Keratinocyte (primary cell): ENCODE measurements at regions not wholly inside any gene's neighbourhood (a gene's known extent, or its start where the extent isn't known, plus 50 kb on each side); places are given as distances from the start of the nearest gene placed in this dataset.
"Not testable (repeated sequence)": the region's sequence is repeated elsewhere in the genome, so short reads cannot be mapped to it uniquely, and the experiment has no call there.

Experiments used
- DNase-seq: peaks from one replicate; pipeline ENCODE4 v3.0.0-alpha.2; 2011; ENCODE audit warnings: low read depth, missing footprints, low spot score
- FAIRE-seq: peaks from 2 replicates; lab custom pipeline; 2011; peaks lifted over from hg19 to GRCh38; lab: Jason Lieb, UNC
- H2AFZ ChIP-seq: 2 replicates; pipeline ENCODE4 v1.6.0; 2012; ENCODE audit warnings: low read length, control low read depth, inconsistent platforms; ENCODE audit not compliant: control insufficient read depth
- H3K27ac ChIP-seq: 2 replicates; pipeline ENCODE4 v1.5.1; 2011; ENCODE audit warnings: low read length; ENCODE audit not compliant: control insufficient read depth, insufficient read depth
- H3K27me3 ChIP-seq: 3 replicates; pipeline ENCODE4 v1.6.0; 2011; ENCODE audit warnings: low read length; ENCODE audit not compliant: control insufficient read depth, insufficient read depth; ENCODE audit errors: extremely low read depth
- H3K36me3 ChIP-seq, 2 experiments: 2 replicates in 1 of 2; 3 replicates in 1 of 2; pipeline ENCODE4 v1.5.1; 2011; ENCODE audit warnings: low read length in 2 of 2, mild to moderate bottlenecking in 1 of 2; ENCODE audit not compliant: control insufficient read depth in 2 of 2, insufficient read depth in 2 of 2; ENCODE audit errors: extremely low read depth in 1 of 2
- H3K4me1 ChIP-seq: 3 replicates; pipeline ENCODE4 v1.5.1; 2011; ENCODE audit warnings: low read length; ENCODE audit not compliant: control insufficient read depth, insufficient read depth; ENCODE audit errors: extremely low read depth
- H3K4me2 ChIP-seq: 3 replicates; pipeline ENCODE4 v1.6.0; 2011; ENCODE audit warnings: low read depth, low read length; ENCODE audit not compliant: control insufficient read depth, insufficient read depth; ENCODE audit errors: extremely low read depth
- H3K4me3 ChIP-seq, 3 experiments: fragments of 200-600 bp in 1 of 3; sonication (generic) in 1 of 3; 2 replicates in 2 of 3; 3 replicates in 1 of 3; pipeline ENCODE4 v1.5.1; 2011 to 2016; ENCODE audit warnings: low read length in 3 of 3, mild to moderate bottlenecking in 3 of 3, control low read depth in 2 of 3, inconsistent platforms in 1 of 3, low read depth in 1 of 3, mixed read lengths in 1 of 3, mixed run types in 1 of 3, moderate library complexity in 1 of 3; ENCODE audit not compliant: control insufficient read depth in 2 of 3, insufficient read depth in 2 of 3; ENCODE audit errors: extremely low read depth in 1 of 3
- H3K79me2 ChIP-seq: 2 replicates; pipeline ENCODE4 v1.6.0; 2012; ENCODE audit warnings: low read length; ENCODE audit not compliant: control insufficient read depth, insufficient read depth
- H3K9ac ChIP-seq: 3 replicates; pipeline ENCODE4 v1.6.0; 2011; ENCODE audit warnings: low read length; ENCODE audit not compliant: control insufficient read depth, insufficient read depth; ENCODE audit errors: extremely low read depth
- H3K9me1 ChIP-seq: 3 replicates; pipeline ENCODE4 v1.6.0; 2011; ENCODE audit warnings: low read length; ENCODE audit not compliant: control insufficient read depth, insufficient read depth; ENCODE audit errors: extremely low read depth
- H3K9me3 ChIP-seq: 2 replicates; pipeline ENCODE4 v1.5.1; 2012; ENCODE audit warnings: low read depth, low read length; ENCODE audit not compliant: control insufficient read depth
- H4K20me1 ChIP-seq: 3 replicates; pipeline ENCODE4 v1.6.0; 2011; ENCODE audit warnings: low read length; ENCODE audit not compliant: control insufficient read depth, insufficient read depth; ENCODE audit errors: extremely low read depth
- EZH2 ChIP-seq: IDR thresholded peaks from one replicate; pipeline ENCODE4 v1.6.1; 2012; ENCODE audit warnings: inconsistent platforms, mild to moderate bottlenecking, low read length, moderate library complexity
- dilution Hi-C: fragments of 300-500 bp; cut with MboI; formaldehyde crosslinking; loops from one replicate; pipeline ENCODE4 v1.7.0; 2020; ENCODE audit warnings: low sequenced_read_pairs; ENCODE audit not compliant: extremely low pct_ligation_motif_present

GRCh38 chr9:65422966-65423690 is 138.1 kb upstream of the FOXD4L5 start:
- H3K9me3 ChIP-seq, result peaks cover 16% of the 10 kb centered on the region
- not testable (repeated sequence) for FAIRE-seq

GRCh38 chr9:65421486-65421885 is 136.5 kb upstream of the FOXD4L5 start:
- DNase-seq, H2AFZ ChIP-seq, H3K4me3 ChIP-seq, H3K9me1 ChIP-seq, H3K27me3 ChIP-seq, H3K4me2 ChIP-seq, H3K4me1 ChIP-seq, H3K9ac ChIP-seq, H4K20me1 ChIP-seq, dilution Hi-C loops, FAIRE-seq, H3K79me2 ChIP-seq, H3K27ac ChIP-seq, H3K36me3 ChIP-seq: not testable (repeated sequence)
- peaks cover 16% of the 10 kb centered on the region for H3K9me3 ChIP-seq

More at GRCh38 chr9:65422966-65423690, 138.1 kb upstream of the FOXD4L5 start:
- H3K79me2 ChIP-seq, H2AFZ ChIP-seq, H3K4me2 ChIP-seq, DNase-seq, dilution Hi-C loops, H3K36me3 ChIP-seq, H4K20me1 ChIP-seq, H3K4me1 ChIP-seq, H3K27ac ChIP-seq, H3K9me1 ChIP-seq, H3K9ac ChIP-seq, H3K4me3 ChIP-seq, H3K27me3 ChIP-seq: not testable (repeated sequence)

DNA sequence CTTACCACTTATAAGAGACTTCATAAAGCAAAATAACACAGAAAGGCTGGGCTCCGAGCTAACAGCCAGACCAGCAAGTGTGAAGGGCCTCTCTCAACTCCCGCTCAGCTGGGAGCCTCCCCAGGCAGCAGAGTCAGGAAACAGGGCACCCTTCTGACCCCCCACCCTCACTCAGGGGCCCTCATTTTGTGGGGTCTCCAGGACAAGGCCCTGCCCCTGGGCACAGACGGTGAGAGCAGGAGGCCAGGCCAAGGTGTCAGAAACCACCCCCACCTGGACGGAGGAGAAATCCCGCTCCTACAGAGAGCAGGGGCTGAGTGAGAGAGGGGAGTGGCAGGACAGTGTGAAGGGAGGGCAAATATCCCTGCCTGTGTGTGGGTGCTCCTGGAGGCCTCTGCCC is 135.8 kb upstream of the FOXD4L5 start:
- no peaks in the 10 kb centered on the region for H4K20me1 ChIP-seq
- no peaks in the 10 kb centered on the region for H3K4me1 ChIP-seq
- no peak overlapping the region for H2AFZ ChIP-seq
- H3K9ac ChIP-seq, result no peak overlapping the region
- peaks cover 12% of the 10 kb centered on the region for H3K9me3 ChIP-seq
- no peaks in the 10 kb centered on the region for H3K36me3 ChIP-seq
- dilution Hi-C loops, result no loop called here
- no peaks in the 10 kb centered on the region for H3K9me1 ChIP-seq
- H3K79me2 ChIP-seq, result no peaks in the 10 kb centered on the region
- H3K27me3 ChIP-seq, result no peaks in the 10 kb centered on the region
- no peak for FAIRE-seq
- no peak for DNase-seq
- no peak overlapping the region for H3K27ac ChIP-seq
- H3K4me3 ChIP-seq, result no peak overlapping the region
- H3K4me2 ChIP-seq, result no peak overlapping the region
- TF ChIP-seq EZH2, result no peak

DNA sequence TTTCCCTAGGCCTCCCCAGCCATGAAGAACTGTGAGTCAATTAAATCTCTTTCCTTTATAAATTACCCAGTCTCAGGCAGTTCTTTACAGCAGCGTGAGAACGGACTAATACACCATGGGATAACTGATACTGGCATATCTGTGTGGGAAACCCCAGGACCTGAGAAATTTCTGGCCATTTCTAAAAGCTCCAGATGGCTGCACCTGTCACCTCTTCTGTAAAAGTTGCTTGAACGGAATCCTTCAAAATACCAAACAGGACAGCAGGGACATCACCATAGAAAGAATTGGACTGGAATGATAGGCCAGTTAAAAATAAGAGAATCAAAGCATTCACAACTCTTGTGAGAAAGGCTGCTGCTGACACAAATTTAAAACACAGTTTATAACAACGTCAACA is 134.0 kb upstream of the FOXD4L5 start:
- dilution Hi-C loops, DNase-seq, H2AFZ ChIP-seq, H3K36me3 ChIP-seq, H3K9ac ChIP-seq, H3K9me1 ChIP-seq, H3K4me1 ChIP-seq, H3K27me3 ChIP-seq, H3K9me3 ChIP-seq, FAIRE-seq, H4K20me1 ChIP-seq, H3K79me2 ChIP-seq, H3K4me3 ChIP-seq, H3K4me2 ChIP-seq, H3K27ac ChIP-seq: not testable (repeated sequence)

DNA sequence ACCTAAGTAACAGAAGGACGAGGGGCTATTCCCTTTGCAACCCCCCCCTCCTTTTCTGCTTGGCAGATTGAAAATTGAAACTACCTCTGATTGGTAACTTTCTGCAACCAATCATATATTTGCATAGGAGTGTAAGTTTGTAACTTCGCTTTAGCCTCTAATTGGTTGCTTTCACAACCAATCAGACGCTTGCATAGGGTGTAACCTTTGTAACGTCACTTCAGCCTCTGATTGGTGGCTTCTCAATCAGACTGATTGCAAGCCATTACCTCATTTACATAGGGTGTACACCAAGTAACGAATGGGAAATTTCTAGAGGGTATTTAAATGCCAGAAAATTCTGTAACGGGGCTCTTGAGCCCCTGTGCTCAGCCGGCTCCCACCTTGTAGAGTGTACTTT is 131.9 kb upstream of the FOXD4L5 start:
- H3K9ac ChIP-seq, H3K9me1 ChIP-seq, dilution Hi-C loops, H3K27me3 ChIP-seq, FAIRE-seq, DNase-seq, H3K4me1 ChIP-seq, H3K36me3 ChIP-seq, H4K20me1 ChIP-seq, H3K79me2 ChIP-seq, H3K4me3 ChIP-seq, H3K4me2 ChIP-seq, H2AFZ ChIP-seq, H3K27ac ChIP-seq, H3K9me3 ChIP-seq: not testable (repeated sequence)
